Tibial artery (tissue), 4 donors: ENCODE measurements at regions not wholly inside any gene's neighbourhood (a gene's known extent, or its start where the extent isn't known, plus 50 kb on each side); places are given as distances from the start of the nearest gene placed in this dataset.

ENCODE experiments used
- DNase-seq, 2 donors: peaks; one replicate each; pipeline ENCODE4 v3.0.0-alpha.2; 2019
- H3K27ac ChIP-seq, 2 donors: fragments of 200-600 bp; sonication (generic) in 1 of 2; 1 replicate in 1 of 2; 2 replicates in 1 of 2; pipeline ENCODE4 v1.5.1; 2018 to 2019; ENCODE audit warnings: mild to moderate bottlenecking in 1 of 2
- H3K27me3 ChIP-seq, 2 donors: fragments of 200-600 bp; sonication (generic) in 1 of 2; one replicate each; pipeline versions ENCODE4 v1.5.1 to v1.6.0; 2016 to 2019
- H3K36me3 ChIP-seq, 3 donors: fragments of 200-600 bp; sonication (generic) in 2 of 3; one replicate each; pipeline ENCODE4 v1.5.1; 2016 to 2019; ENCODE audit warnings: mild to moderate bottlenecking in 2 of 3
- H3K4me1 ChIP-seq, 4 donors: fragments of 200-600 bp; sonication (generic) in 2 of 4; 1 replicate in 3 of 4; 2 replicates in 1 of 4; pipeline ENCODE4 v1.5.1; 2016 to 2019
- H3K4me3 ChIP-seq, 2 donors: fragments of 200-600 bp; sonication (generic) in 1 of 2; 1 replicate in 1 of 2; 2 replicates in 1 of 2; pipeline ENCODE4 v1.5.1; 2018 to 2019; ENCODE audit warnings: mild to moderate bottlenecking in 2 of 2
- H3K9me3 ChIP-seq, 3 donors: fragments of 200-600 bp; sonication (generic) in 1 of 3; one replicate each; pipeline ENCODE4 v1.5.1; 2016 to 2019
- CTCF ChIP-seq, 2 experiments: fragments of 200-600 bp in 1 of 2; fragments of 450-650 bp in 1 of 2; IDR thresholded peaks; one replicate each; pipeline ENCODE4 v1.5.1; 2017 to 2019; ENCODE audit warnings: antibody characterized with exemption in 2 of 2, mild to moderate bottlenecking in 1 of 2, moderate library complexity in 1 of 2
- intact Hi-C: fragments of 100-400 bp; cut with DNase I; formaldehyde crosslinking; loops from one replicate; pipeline ENCODE4 v1.15.0; 2023; ENCODE audit warnings: low total_unique reads

- intact Hi-C loops = no loop called here
- no peak for DNase-seq
- no peak for TF ChIP-seq CTCF (IDR thresholded peaks at IDR 0.05)
- Histone ChIP-seq H3K27me3 (no peaks in the 10 kb centered on the region), H3K36me3 (no peaks in the 10 kb centered on the region), H3K4me1 (no peaks in the 10 kb centered on the region), H3K27ac (no peak overlapping the region), H3K9me3 (no peaks in the 10 kb centered on the region), H3K4me3 (no peak overlapping the region)
These were observed 291.2 kb downstream of the CDH26 start for GRCh38 chr20:60249436-60249835.

- no peaks in the 10 kb centered on the region for H3K27me3 ChIP-seq
- TF ChIP-seq CTCF (IDR thresholded peaks at IDR 0.05) = no peak
- no peak overlapping the region for H3K27ac ChIP-seq
- no peak overlapping the region for H3K4me3 ChIP-seq
- intact Hi-C loops = loop anchor here (10.0 kb wide), 1 partner anchor 185 kb away; no protein-coding TSS in a partner anchor
- H3K9me3 ChIP-seq = no peaks in the 10 kb centered on the region
- no peak for DNase-seq
- peaks cover 0 to 5% (median 0%) of the 10 kb centered on the region in 4 donors for H3K4me1 ChIP-seq
- H3K36me3 ChIP-seq = no peaks in the 10 kb centered on the region
These were observed 292.0 kb downstream of the CDH26 start for GRCh38 chr20:60250251-60250650.

- Histone ChIP-seq H3K36me3 (no peaks in the 10 kb centered on the region), H3K27ac (no peak overlapping the region), H3K4me1 (peaks cover 0 to 6% (median 0%) of the 10 kb centered on the region in 4 donors), H3K9me3 (no peaks in the 10 kb centered on the region), H3K27me3 (no peaks in the 10 kb centered on the region), H3K4me3 (no peak overlapping the region)
- no peak for TF ChIP-seq CTCF (IDR thresholded peaks at IDR 0.05)
- intact Hi-C loops = loop anchor here (10.0 kb wide), 1 partner anchor 188 kb away; no protein-coding TSS in a partner anchor
- no peak for DNase-seq
These were observed 294.6 kb downstream of the CDH26 start for GRCh38 chr20:60252866-60253265.

GRCh38 chr20:60253471-60253870, 295.2 kb downstream of the CDH26 start:
- DNase-seq = no peak
- Histone ChIP-seq H3K4me3 (no peak overlapping the region), H3K27me3 (no peaks in the 10 kb centered on the region), H3K36me3 (no peaks in the 10 kb centered on the region), H3K27ac (no peak overlapping the region), H3K4me1 (peaks cover 0 to 6% (median 0%) of the 10 kb centered on the region in 4 donors), H3K9me3 (no peaks in the 10 kb centered on the region)
- TF ChIP-seq CTCF (IDR thresholded peaks at IDR 0.05) = no peak
- intact Hi-C loops = loop anchor here (10.0 kb wide), 1 partner anchor 189 kb away; no protein-coding TSS in a partner anchor

GRCh38 chr20:60254901-60255411, 296.7 kb downstream of the CDH26 start:
- TF ChIP-seq CTCF (IDR thresholded peaks at IDR 0.05) = no peak
- no peak for DNase-seq
- Histone ChIP-seq H3K27me3 (no peaks in the 10 kb centered on the region), H3K36me3 (no peaks in the 10 kb centered on the region), H3K4me3 (no peak overlapping the region), H3K9me3 (no peaks in the 10 kb centered on the region), H3K27ac (no peak overlapping the region), H3K4me1 (peaks cover 0 to 6% (median 0%) of the 10 kb centered on the region in 4 donors)
- intact Hi-C loops = loop anchor here (10.0 kb wide), 1 partner anchor 190 kb away; no protein-coding TSS in a partner anchor
